Upper lobe of left lung (tissue), 4 donors: ENCODE measurements at regions not wholly inside any gene's neighbourhood (a gene's known extent, or its start where the extent isn't known, plus 50 kb on each side); places are given as distances from the start of the nearest gene placed in this dataset.

Experiments used
- CTCF ChIP-seq, 6 experiments: fragments of 450-650 bp in 4 of 6; fragments of 200-600 bp in 2 of 6; sonication (generic) in 2 of 6; IDR thresholded peaks; one replicate each; pipeline ENCODE4 v1.5.1; 2016 to 2019; ENCODE audit warnings: antibody characterized with exemption in 6 of 6
- POLR2A ChIP-seq, 4 donors: fragments of 450-650 bp; IDR thresholded peaks; one replicate each; pipeline ENCODE4 v1.5.1; 2016 to 2017; ENCODE audit warnings: antibody characterized with exemption in 4 of 4, mild to moderate bottlenecking in 2 of 4

DNA sequence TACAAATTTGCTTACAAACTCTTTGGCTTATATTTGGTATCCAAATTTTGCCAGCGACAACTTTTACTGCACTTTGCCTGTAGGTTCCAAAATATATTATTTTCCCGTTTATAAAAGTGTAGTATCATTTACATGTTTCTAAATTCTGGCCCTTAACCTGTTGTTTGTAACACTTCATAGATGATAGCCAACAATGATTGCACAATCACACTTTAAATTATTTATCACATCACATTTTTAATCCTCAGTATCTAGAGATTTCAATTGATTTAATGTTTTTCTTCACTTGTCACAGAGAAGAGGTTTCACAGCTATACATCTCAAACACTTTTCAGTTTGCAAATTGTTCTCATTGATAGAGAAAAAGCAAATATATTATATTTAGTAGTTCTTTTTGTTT is 1151.2 kb upstream of the EYS start:
- TF ChIP-seq POLR2A (IDR thresholded peaks at IDR 0.05): no peak
- TF ChIP-seq CTCF (IDR thresholded peaks at IDR 0.05): no peak
